ENCODE measurements at regions not wholly inside any gene's neighbourhood (a gene's known extent, or its start where the extent isn't known, plus 50 kb on each side); places are given as distances from the start of the nearest gene placed in this dataset.

DNA sequence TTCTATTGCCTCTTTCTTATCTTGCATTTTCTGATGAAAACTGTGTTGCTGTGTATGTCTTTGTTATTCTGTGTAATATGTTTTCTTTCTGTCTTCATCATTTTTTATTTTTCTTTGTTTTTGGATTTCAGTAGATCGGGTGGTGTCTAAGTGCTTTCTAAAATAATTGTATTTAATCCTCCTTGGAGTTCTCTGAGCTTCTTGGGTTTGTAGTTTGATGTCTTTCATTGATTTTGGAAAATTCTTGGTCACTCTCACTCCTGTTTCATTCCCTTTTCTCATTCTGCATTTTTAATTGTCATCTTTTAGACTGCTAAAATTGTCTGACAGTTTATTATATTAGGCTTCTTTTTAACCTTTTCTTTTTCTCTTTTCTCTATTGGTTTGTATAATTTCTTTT, 560.5 kb downstream of the IRX1 start:
- TF ChIP-seq SPI1 (IDR thresholded peaks at IDR 0.05; ENCODE audit: borderline replicate concordance, low read depth) (no peak), GABPA (IDR thresholded peaks at IDR 0.05; ENCODE audit: low read depth) (no peak), POLR2AphosphoS5 (IDR thresholded peaks at IDR 0.05; ENCODE audit: low read depth) (no peak)
- TF ChIP-seq, protein P1, sequence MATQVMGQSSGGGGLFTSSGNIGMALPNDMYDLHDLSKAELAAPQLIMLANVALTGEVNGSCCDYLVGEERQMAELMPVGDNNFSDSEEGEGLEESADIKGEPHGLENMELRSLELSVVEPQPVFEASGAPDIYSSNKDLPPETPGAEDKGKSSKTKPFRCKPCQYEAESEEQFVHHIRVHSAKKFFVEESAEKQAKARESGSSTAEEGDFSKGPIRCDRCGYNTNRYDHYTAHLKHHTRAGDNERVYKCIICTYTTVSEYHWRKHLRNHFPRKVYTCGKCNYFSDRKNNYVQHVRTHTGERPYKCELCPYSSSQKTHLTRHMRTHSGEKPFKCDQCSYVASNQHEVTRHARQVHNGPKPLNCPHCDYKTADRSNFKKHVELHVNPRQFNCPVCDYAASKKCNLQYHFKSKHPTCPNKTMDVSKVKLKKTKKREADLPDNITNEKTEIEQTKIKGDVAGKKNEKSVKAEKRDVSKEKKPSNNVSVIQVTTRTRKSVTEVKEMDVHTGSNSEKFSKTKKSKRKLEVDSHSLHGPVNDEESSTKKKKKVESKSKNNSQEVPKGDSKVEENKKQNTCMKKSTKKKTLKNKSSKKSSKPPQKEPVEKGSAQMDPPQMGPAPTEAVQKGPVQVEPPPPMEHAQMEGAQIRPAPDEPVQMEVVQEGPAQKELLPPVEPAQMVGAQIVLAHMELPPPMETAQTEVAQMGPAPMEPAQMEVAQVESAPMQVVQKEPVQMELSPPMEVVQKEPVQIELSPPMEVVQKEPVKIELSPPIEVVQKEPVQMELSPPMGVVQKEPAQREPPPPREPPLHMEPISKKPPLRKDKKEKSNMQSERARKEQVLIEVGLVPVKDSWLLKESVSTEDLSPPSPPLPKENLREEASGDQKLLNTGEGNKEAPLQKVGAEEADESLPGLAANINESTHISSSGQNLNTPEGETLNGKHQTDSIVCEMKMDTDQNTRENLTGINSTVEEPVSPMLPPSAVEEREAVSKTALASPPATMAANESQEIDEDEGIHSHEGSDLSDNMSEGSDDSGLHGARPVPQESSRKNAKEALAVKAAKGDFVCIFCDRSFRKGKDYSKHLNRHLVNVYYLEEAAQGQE (IDR thresholded peaks at IDR 0.05; ENCODE audit: insufficient replicate concordance, low read depth) = no peak
- TF ChIP-seq, protein P2, sequence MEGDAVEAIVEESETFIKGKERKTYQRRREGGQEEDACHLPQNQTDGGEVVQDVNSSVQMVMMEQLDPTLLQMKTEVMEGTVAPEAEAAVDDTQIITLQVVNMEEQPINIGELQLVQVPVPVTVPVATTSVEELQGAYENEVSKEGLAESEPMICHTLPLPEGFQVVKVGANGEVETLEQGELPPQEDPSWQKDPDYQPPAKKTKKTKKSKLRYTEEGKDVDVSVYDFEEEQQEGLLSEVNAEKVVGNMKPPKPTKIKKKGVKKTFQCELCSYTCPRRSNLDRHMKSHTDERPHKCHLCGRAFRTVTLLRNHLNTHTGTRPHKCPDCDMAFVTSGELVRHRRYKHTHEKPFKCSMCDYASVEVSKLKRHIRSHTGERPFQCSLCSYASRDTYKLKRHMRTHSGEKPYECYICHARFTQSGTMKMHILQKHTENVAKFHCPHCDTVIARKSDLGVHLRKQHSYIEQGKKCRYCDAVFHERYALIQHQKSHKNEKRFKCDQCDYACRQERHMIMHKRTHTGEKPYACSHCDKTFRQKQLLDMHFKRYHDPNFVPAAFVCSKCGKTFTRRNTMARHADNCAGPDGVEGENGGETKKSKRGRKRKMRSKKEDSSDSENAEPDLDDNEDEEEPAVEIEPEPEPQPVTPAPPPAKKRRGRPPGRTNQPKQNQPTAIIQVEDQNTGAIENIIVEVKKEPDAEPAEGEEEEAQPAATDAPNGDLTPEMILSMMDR (IDR thresholded peaks at IDR 0.05; ENCODE audit: insufficient read depth, low read length) = no peak

DNA sequence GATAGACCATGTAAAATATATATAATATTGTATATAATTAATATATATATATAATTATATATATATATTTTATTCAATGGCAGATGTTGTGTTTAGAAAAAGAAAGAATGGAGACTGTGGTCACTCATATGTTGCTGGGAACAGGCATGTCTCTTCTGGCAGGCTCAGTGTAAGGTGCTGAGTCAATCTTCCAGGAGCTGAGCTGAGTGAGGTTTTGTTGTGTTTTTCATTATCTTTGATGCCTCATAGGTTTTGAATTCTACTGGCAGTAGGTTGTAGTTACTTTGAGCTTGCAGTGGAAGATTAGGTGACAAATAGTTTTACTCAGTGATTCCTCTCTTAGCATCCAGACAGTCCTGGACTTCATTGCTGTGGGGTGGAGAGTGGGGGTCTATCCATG, 561.3 kb downstream of the IRX1 start:
- H3K27ac ChIP-seq (replicated peaks) = no peak overlapping the region
- H3K4me3 ChIP-seq (replicated peaks; ENCODE audit: insufficient read depth, low read length) = no peak overlapping the region
- TF ChIP-seq, protein P1 (IDR thresholded peaks at IDR 0.05; ENCODE audit: insufficient replicate concordance, low read depth) = no peak
- TF ChIP-seq POLR2AphosphoS5 (IDR thresholded peaks at IDR 0.05; ENCODE audit: low read depth) = no peak
- TF ChIP-seq SPI1 (IDR thresholded peaks at IDR 0.05; ENCODE audit: borderline replicate concordance, low read depth) = no peak
- no peak for TF ChIP-seq GABPA (IDR thresholded peaks at IDR 0.05; ENCODE audit: low read depth)
- TF ChIP-seq, protein P2 (IDR thresholded peaks at IDR 0.05; ENCODE audit: insufficient read depth, low read length) = no peak
- no peak for DNase-seq (ENCODE audit: low read depth in 1 of 2, low spot score in 1 of 2)
- no peaks in the 10 kb centered on the region for H3K27me3 ChIP-seq (ENCODE audit: insufficient read depth, poor library complexity, severe bottlenecking)

More for the DNA sequence above, 560.5 kb downstream of the IRX1 start:
- no peak for DNase-seq (ENCODE audit: low read depth in 1 of 2, low spot score in 1 of 2)
- H3K27me3 ChIP-seq (ENCODE audit: insufficient read depth, poor library complexity, severe bottlenecking) = no peaks in the 10 kb centered on the region
- H3K27ac ChIP-seq (replicated peaks) = no peak overlapping the region
- no peak overlapping the region for H3K4me3 ChIP-seq (replicated peaks; ENCODE audit: insufficient read depth, low read length)

DNA sequence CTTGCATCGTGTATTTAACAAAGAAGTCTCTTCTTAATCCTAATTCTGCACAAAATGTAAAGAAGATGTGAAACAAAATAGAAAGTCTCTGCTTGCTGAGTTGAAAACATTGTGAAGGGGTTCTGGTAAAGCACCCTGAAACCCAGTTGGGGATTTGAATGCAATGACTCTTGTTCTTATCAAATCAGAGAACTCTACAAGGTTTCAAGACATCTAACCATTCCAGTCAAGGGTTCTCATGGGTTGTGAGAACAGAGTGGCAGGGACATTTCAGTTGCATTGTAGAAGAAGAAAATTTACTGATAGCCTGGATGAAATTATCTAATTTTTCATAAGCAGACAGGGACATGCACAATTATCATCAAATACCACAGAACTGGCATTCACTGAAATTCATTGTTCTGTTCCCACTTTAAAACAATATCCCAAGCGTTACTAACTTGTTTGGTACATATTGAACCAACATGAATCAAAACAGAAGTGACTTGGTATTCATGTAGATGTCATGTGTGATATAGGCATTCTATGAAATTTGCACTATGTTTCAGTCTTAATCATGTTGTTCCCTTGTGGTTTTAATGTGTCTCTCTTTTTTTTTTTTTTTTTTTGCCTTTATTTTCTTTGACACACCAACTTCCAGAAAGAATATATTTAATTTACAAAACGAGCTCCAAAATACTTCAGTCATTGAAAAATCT, 563.3 kb downstream of the IRX1 start:
- Histone ChIP-seq H3K27me3 (ENCODE audit: insufficient read depth, poor library complexity, severe bottlenecking) (no peaks in the 10 kb centered on the region), H3K27ac (replicated peaks) (no peak overlapping the region), H3K4me3 (replicated peaks; ENCODE audit: insufficient read depth, low read length) (no peak overlapping the region)
- DNase-seq (ENCODE audit: low read depth in 1 of 2, low spot score in 1 of 2) = no peak
- TF ChIP-seq, protein P1 (IDR thresholded peaks at IDR 0.05; ENCODE audit: insufficient replicate concordance, low read depth) = no peak
- no peak for TF ChIP-seq GABPA (IDR thresholded peaks at IDR 0.05; ENCODE audit: low read depth)
